Glutamatergic neuron (in vitro differentiated cells): ENCODE measurements at regions not wholly inside any gene's neighbourhood (a gene's known extent, or its start where the extent isn't known, plus 50 kb on each side); places are given as distances from the start of the nearest gene placed in this dataset.

Experiments used
- DNase-seq: peaks from one replicate; pipeline ENCODE4 v3.0.0; 2022
- H3K27ac Mint-ChIP-seq: one replicate; pipeline ENCODE4 v1.8.0; 2020; ENCODE audit warnings: mild to moderate bottlenecking, mixed read lengths, inconsistent platforms; ENCODE audit not compliant: unreplicated experiment
- H3K27me3 Mint-ChIP-seq: one replicate; pipeline ENCODE4 v1.8.0; 2020; ENCODE audit warnings: mild to moderate bottlenecking, moderate library complexity, mixed read lengths, inconsistent platforms; ENCODE audit not compliant: unreplicated experiment
- H3K36me3 Mint-ChIP-seq: one replicate; pipeline ENCODE4 v1.8.0; 2020; ENCODE audit warnings: mild to moderate bottlenecking, mixed read lengths, inconsistent platforms; ENCODE audit not compliant: unreplicated experiment
- H3K4me1 Mint-ChIP-seq: one replicate; pipeline ENCODE4 v1.8.0; 2020; ENCODE audit warnings: mild to moderate bottlenecking, low read depth, mixed read lengths, inconsistent platforms; ENCODE audit not compliant: unreplicated experiment
- H3K4me3 Mint-ChIP-seq: one replicate; pipeline ENCODE4 v1.8.0; 2020; ENCODE audit warnings: mild to moderate bottlenecking, mixed read lengths, inconsistent platforms; ENCODE audit not compliant: unreplicated experiment
- H3K9me3 Mint-ChIP-seq: one replicate; pipeline ENCODE4 v1.8.0; 2020; ENCODE audit warnings: mild to moderate bottlenecking, moderate library complexity, mixed read lengths, inconsistent platforms; ENCODE audit not compliant: unreplicated experiment
- TF ChIP-seq, protein P1 (sequence below): fragments of 200-600 bp; sonication (generic); IDR thresholded peaks from one replicate; pipeline ENCODE4 v1.5.0; 2021; ENCODE audit not compliant: partially characterized antibody, unreplicated experiment

DNA sequence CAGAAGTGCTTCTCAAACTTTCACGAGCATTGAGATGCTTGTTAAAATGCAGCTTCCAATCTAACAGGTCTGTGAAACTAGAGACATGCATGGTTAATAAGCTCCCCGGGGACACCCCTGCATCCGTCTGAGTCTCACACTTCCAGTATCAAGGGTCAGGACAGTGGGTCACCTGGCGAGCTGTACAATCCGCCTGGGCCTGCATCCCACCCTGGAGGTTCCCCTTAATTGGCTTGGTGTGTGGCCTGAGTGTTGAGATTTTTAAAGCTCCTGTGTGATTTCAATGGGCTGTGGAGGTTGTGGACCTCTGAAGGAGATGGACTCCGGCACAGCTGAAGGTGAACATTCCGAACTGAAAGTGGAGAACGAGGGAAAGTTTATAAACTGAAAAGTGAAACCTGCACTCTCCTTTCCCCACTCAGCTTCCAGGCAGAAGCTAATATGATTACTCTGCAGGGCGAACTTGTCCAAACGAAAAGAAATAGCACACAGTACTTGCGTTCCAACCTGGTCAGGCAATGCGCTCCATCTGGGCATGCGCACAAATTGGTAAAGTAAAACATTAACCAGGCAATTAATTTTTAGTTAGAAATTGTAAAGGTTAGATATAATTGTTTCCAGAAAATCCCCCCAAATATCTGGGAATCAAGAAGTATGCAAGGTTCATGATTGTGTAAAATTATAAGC, 191.7 kb upstream of the ALKAL2 start:
- no peak overlapping the region for H3K27ac Mint-ChIP-seq
- peaks cover 2% of the 10 kb centered on the region for H3K4me1 Mint-ChIP-seq
- peaks cover 7% of the 10 kb centered on the region for H3K36me3 Mint-ChIP-seq
- TF ChIP-seq, protein P1, sequence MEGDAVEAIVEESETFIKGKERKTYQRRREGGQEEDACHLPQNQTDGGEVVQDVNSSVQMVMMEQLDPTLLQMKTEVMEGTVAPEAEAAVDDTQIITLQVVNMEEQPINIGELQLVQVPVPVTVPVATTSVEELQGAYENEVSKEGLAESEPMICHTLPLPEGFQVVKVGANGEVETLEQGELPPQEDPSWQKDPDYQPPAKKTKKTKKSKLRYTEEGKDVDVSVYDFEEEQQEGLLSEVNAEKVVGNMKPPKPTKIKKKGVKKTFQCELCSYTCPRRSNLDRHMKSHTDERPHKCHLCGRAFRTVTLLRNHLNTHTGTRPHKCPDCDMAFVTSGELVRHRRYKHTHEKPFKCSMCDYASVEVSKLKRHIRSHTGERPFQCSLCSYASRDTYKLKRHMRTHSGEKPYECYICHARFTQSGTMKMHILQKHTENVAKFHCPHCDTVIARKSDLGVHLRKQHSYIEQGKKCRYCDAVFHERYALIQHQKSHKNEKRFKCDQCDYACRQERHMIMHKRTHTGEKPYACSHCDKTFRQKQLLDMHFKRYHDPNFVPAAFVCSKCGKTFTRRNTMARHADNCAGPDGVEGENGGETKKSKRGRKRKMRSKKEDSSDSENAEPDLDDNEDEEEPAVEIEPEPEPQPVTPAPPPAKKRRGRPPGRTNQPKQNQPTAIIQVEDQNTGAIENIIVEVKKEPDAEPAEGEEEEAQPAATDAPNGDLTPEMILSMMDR = no peak
- H3K4me3 Mint-ChIP-seq = no peak overlapping the region
- no peak for DNase-seq
- H3K9me3 Mint-ChIP-seq = peaks cover 3% of the 10 kb centered on the region
- H3K27me3 Mint-ChIP-seq = peaks cover 1% of the 10 kb centered on the region

DNA sequence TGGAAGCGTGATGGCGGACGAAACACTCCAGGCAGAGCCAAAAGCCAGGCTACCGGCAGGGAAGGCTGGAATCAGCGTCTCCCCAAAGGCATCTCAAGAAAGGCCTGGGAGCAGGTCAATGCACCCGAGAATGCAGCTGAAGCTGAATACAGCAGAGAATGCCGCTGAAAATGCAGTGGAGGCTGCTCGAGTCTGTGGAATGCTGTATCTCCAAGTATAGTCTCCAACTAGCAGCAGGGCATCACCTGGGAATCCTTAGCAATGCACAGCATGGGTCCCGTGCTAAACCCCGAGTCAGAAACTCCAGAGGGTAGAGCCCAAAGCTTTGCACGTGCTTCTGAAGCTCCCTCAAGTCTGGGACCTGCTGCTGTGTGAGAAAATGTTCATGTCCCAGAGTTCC, 191.1 kb upstream of the ALKAL2 start:
- no peak for DNase-seq
- Mint-ChIP-seq H3K27me3 (peaks cover 1% of the 10 kb centered on the region), H3K4me3 (no peak overlapping the region), H3K36me3 (peaks cover 11% of the 10 kb centered on the region), H3K27ac (no peak overlapping the region), H3K9me3 (peaks cover 3% of the 10 kb centered on the region), H3K4me1 (peaks cover 2% of the 10 kb centered on the region)
- TF ChIP-seq, protein P1 = no peak

GRCh38 chr2:471560-471959, 183.7 kb upstream of the ALKAL2 start:
- no peak for DNase-seq
- Mint-ChIP-seq H3K4me3 (no peak overlapping the region), H3K4me1 (peaks cover 3% of the 10 kb centered on the region), H3K9me3 (peaks cover 5% of the 10 kb centered on the region), H3K27me3 (peaks cover 5% of the 10 kb centered on the region), H3K36me3 (peaks cover 16% of the 10 kb centered on the region), H3K27ac (no peak overlapping the region)
- TF ChIP-seq, protein P1 = no peak

DNA sequence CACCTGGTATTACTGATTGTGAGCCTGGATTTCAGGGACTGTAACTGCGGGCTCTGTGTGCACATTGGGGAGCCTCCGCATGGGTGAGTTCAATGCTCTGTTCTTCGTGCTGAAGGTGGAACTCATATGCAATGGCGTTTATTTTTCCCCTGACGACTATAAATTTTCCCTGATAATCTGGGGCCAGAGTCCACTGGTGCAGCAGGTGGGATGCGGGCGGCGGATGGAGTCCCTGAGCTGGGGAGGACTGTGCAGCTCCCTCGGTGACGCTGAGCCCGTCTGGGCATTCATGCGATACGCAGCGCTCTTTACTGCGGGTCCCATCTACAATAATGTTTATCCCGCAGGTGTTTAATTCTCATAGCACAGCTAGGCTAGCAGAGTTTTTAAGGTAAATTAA, 181.6 kb upstream of the ALKAL2 start:
- TF ChIP-seq, protein P1 = no peak
- peaks cover 5% of the 10 kb centered on the region for H3K9me3 Mint-ChIP-seq
- H3K27me3 Mint-ChIP-seq = peaks cover 5% of the 10 kb centered on the region
- H3K36me3 Mint-ChIP-seq = peaks cover 9% of the 10 kb centered on the region
- peaks cover 3% of the 10 kb centered on the region for H3K4me1 Mint-ChIP-seq
- H3K4me3 Mint-ChIP-seq = no peak overlapping the region
- H3K27ac Mint-ChIP-seq = no peak overlapping the region
- no peak for DNase-seq

DNA sequence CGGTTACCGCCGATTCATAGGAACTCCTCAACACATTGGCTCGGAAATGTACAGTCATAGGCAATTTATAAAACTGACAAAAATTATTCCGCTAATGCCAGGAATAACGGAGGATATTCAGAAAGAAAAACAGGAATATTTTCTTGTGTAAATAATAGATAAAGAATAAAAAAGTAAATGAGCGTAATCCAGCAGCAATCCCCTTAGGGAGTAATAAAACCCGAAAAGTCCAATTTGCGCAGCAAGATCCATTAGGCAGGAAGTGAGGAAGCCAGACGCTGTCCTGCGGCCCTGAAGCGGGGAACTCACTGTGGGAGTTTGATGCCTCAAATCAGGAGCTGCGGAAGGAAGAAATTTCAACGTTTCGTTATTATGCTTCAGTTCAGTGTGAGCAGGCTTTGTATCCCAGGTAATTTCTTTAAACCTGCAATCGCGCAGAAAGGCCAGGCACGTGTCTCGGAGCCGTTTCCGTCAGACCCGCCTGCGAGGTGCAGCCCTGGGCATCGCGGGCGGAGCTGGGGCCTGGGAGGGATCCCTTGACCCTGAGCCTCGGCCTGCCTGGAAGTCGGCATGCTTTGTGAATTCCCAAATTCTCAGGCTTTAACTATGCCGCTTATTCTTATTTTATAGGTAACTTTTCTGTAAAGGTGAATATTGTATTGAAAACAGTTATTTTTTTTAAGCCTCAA, 180.9 kb upstream of the ALKAL2 start:
- no peak for DNase-seq
- TF ChIP-seq, protein P1 = no peak
- Mint-ChIP-seq H3K36me3 (peaks cover 3% of the 10 kb centered on the region), H3K4me3 (peak overlapping the region; percentile 70), H3K4me1 (peaks cover 3% of the 10 kb centered on the region), H3K9me3 (peaks cover 5% of the 10 kb centered on the region), H3K27ac (no peak overlapping the region), H3K27me3 (peaks cover 5% of the 10 kb centered on the region)
